RWPE1 (cell line): ENCODE measurements at regions not wholly inside any gene's neighbourhood (a gene's known extent, or its start where the extent isn't known, plus 50 kb on each side); places are given as distances from the start of the nearest gene placed in this dataset.
A peak's percentile ranks its signal among the peaks of the same experiment; 100 is the strongest.

Experiments used
- CTCF ChIA-PET: fragments of 350-600 bp; sonication (Branson Sonifier 250); formaldehyde crosslinking; extraction: SDS; loops from one replicate; lab custom pipeline; 2021; lab: Yijun Ruan, JAX
- POLR2A ChIA-PET: fragments of 400-600 bp; formaldehyde crosslinking; extraction: SDS; loops from one replicate; lab custom pipeline; 2020; ENCODE audit warnings: antibody characterized with exemption; ENCODE audit not compliant: low non-redundant PET; lab: Yijun Ruan, JAX
- DNase-seq: peaks from one replicate; pipeline ENCODE4 v3.0.0; 2012; ENCODE audit warnings: low spot score
- H3K27ac ChIP-seq: fragments of 450-650 bp; 2 replicates; pipeline ENCODE4 v1.5.1; 2017
- TF ChIP-seq, protein P1 (sequence below): fragments of 450-650 bp; conservative IDR thresholded peaks from 2 replicates; pipeline ENCODE4 v1.5.1; 2017; ENCODE audit warnings: low read depth, mild to moderate bottlenecking

DNA sequence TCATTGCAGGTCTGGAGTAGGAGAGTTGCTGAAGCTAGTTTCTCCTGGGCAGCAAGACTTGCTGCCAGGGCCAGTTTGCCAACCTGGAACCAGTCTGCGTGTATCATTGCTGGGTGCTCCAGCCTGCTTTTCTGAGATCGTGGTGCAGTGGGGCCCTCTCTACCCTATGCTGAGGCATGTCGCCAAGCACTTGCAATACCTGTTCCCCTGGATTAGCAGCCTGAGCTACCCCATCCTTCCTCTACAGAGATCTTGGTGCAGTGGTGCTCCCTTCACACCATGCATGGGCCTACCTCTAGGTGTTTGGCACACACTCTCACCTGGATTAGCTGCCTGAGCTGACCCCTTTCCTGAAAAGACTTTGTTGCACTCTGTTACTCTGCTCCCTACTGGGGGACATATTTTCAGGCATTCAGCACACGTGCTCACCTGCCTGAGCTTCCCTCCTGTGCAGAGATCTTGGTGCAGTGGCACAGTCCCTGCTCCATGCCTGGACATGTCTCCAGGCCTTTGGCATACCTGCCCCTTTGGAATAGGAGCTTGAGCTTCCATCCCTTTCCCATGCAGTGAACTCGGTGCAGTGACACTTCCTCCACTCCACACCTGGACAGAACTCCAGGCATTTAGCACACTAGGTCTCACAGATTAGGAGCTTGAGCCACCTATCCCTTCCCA is 133.7 kb upstream of the CXCL13 start:
- H3K27ac ChIP-seq: no peak overlapping the region
- DNase-seq: no peak
- TF ChIP-seq, protein P1, sequence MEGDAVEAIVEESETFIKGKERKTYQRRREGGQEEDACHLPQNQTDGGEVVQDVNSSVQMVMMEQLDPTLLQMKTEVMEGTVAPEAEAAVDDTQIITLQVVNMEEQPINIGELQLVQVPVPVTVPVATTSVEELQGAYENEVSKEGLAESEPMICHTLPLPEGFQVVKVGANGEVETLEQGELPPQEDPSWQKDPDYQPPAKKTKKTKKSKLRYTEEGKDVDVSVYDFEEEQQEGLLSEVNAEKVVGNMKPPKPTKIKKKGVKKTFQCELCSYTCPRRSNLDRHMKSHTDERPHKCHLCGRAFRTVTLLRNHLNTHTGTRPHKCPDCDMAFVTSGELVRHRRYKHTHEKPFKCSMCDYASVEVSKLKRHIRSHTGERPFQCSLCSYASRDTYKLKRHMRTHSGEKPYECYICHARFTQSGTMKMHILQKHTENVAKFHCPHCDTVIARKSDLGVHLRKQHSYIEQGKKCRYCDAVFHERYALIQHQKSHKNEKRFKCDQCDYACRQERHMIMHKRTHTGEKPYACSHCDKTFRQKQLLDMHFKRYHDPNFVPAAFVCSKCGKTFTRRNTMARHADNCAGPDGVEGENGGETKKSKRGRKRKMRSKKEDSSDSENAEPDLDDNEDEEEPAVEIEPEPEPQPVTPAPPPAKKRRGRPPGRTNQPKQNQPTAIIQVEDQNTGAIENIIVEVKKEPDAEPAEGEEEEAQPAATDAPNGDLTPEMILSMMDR: no peak
- POLR2A ChIA-PET: no interaction called here
- CTCF ChIA-PET: interaction anchor here (0.5 to 1.8 kb wide), 3 partner anchors 147 to 399 kb away, joined by 3 to 6 read pairs (median 3); no protein-coding TSS in a partner anchor

DNA sequence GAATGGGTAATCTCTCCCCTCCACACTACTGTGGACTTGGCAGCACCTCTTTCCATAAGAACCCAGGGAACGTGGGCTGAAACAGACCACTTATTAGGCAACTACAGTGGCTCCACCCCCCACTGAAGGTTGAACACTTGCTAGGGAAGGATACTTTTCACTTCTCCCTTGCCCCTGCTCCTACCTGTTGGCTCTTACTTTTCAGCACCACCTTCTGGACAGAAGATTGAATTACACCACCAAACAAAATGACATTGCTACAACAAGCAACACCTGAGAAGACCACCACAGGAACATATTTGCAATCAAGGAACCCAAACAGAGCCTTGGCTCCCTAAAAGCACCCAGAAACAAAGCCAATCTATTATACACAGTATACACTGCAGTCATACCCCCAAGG is 132.1 kb upstream of the CXCL13 start:
- no peak for DNase-seq
- ChIA-PET CTCF (interaction anchor here (0.6 to 1.8 kb wide), 5 partner anchors 15 to 243 kb away, joined by 3 to 6 read pairs (median 3); no protein-coding TSS in a partner anchor), POLR2A (no interaction called here)
- TF ChIP-seq, protein P1: no peak
- no peak overlapping the region for H3K27ac ChIP-seq

DNA sequence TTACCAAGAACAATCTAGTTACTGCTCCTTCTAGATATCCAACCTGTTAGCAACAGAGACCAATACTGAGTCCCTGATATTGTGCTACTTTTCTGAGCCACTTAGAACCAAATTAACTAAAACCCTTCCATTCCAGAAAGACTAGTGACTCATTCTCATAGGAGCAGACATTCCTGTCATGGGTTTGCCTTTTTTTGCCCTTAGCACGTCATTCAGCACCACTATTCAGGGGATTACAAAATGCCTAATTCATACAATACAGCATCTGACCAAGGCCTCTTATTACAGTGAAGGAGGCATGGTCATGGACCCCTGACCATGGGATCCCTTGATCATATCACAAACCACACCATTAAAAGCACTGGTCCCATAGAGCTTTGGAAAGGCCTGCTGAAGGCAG is 123.8 kb upstream of the CXCL13 start:
- DNase-seq: peak; percentile 68
- H3K27ac ChIP-seq: no peak overlapping the region
- CTCF ChIA-PET: interaction anchor here (0.5 kb wide), 1 partner anchor 51 kb away, joined by 3 read pairs; no protein-coding TSS in a partner anchor
- POLR2A ChIA-PET: no interaction called here
- TF ChIP-seq, protein P1: no peak

DNA sequence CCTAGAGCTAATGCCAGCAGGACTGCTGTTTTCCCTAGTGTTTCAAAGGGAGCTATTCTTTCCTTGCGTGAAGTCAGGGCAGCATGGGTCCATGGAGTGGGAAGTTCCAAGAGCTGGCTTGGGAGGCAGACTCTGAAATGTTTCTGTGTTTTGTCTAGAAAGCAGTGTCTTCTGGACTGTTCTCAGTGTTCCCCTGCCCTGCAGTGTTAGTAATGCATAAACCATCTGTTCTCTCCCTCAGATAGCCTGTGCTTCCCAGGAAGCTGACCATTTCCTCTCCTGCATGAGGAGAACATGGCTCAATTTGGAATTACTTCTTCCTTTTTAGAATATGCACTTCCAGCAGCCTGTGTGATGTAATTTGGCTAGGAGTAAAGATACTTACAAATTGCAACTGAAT is 116.7 kb upstream of the CXCL13 start:
- H3K27ac ChIP-seq: no peak overlapping the region
- TF ChIP-seq, protein P1: no peak
- CTCF ChIA-PET: interaction anchor here (0.6 kb wide), 1 partner anchor 15 kb away, joined by 3 read pairs; no protein-coding TSS in a partner anchor
- POLR2A ChIA-PET: no interaction called here
- DNase-seq: no peak

DNA sequence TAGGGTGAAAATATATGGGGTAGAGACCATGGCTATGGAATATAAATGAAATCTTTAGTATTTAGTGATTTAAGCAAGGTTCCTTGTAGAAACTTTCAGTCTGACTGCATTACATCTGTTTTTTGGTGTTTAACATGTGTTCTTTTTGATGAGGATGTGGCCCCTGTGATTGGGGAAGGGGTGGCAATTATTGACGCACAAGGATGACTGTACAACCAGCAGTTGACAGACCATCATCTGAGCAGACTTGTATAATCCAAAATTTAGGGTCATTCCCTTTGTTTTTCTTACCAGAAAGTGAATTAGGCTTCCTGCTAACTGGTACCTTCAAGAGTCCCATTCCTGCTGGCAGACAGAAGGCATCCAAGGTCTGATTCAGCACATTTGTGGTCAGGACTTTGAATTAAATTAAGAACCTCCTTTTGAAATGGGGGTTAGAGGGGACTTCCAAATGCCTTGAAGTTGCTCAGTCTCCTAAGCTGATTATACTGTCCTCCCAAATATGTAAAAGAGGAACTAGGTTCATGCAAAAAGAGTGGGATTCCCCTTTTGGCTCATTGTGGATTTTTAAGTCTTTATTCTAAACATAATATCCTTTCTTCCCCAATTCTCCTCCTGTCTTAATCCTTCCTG is 112.4 kb upstream of the CXCL13 start:
- no peak for DNase-seq
- no peak overlapping the region for H3K27ac ChIP-seq
- ChIA-PET POLR2A (no interaction called here), CTCF (no interaction called here)
- TF ChIP-seq, protein P1: no peak

DNA sequence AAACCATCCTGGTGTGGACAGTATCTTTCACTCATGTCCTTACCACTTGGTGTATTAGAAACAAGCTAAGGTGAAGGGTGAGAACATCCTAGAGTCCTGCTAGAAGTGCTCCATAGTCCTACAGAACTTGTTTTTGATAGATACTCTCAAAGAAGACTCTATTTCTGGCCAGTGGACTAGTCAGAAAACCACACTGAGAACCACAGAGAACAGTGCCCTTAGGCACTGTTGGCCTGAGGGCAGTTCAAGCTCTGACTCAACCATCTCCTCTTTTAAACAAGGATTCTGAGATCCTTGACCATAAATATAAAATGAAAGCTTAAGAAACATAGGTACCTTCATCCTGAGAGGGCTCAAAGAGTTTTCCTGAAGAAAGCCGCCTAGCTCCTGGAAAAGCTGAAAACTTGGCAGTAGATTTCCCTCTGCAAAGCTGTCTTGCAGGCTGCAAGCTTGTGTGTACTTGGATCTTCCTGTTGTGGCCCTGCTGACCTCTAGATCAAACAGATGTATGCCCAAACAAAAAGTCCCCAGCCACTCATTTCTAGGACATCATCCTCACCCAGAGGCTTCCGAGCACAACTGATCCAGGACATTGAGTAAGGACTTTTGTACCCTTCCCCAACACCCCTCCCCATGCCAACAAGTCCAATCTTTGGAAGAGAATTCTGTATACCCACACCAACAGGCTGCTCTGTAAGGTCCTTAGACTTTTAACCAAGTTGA is 111.6 kb upstream of the CXCL13 start:
- no peak for DNase-seq
- POLR2A ChIA-PET: no interaction called here
- CTCF ChIA-PET: interaction anchor here (0.6 kb wide), 1 partner anchor 133 kb away, joined by 4 read pairs; no protein-coding TSS in a partner anchor
- H3K27ac ChIP-seq: no peak overlapping the region
- TF ChIP-seq, protein P1: no peak
